Neural crest cell (in vitro differentiated cells): ENCODE measurements at regions not wholly inside any gene's neighbourhood (a gene's known extent, or its start where the extent isn't known, plus 50 kb on each side); places are given as distances from the start of the nearest gene placed in this dataset.

Experiments used
- DNase-seq: peaks from one replicate; pipeline ENCODE4 v3.0.0; 2021; ENCODE audit warnings: low read depth, mixed read lengths, low spot score
- H3K27ac Mint-ChIP-seq: one replicate; pipeline ENCODE4 v1.8.0; 2021; ENCODE audit warnings: mild to moderate bottlenecking, mixed read lengths; ENCODE audit not compliant: unreplicated experiment
- H3K27me3 Mint-ChIP-seq: 2 replicates; pipeline ENCODE4 v1.8.0; 2021; ENCODE audit warnings: low read depth, mild to moderate bottlenecking, mixed read lengths
- H3K36me3 Mint-ChIP-seq: 2 replicates; pipeline ENCODE4 v1.8.0; 2021; ENCODE audit warnings: low read depth, mild to moderate bottlenecking, mixed read lengths
- H3K4me1 Mint-ChIP-seq: 2 replicates; pipeline ENCODE4 v1.8.0; 2021; ENCODE audit warnings: mixed read lengths
- H3K4me3 Mint-ChIP-seq: one replicate; pipeline ENCODE4 v1.8.0; 2021; ENCODE audit warnings: mild to moderate bottlenecking, mixed read lengths
- H3K9me3 Mint-ChIP-seq: 2 replicates; pipeline ENCODE4 v1.8.0; 2021; ENCODE audit warnings: mixed read lengths
- TF ChIP-seq, protein P1 (sequence below): fragments of 200-600 bp; sonication (generic); conservative IDR thresholded peaks from 2 replicates; pipeline ENCODE4 v1.5.0; 2021; ENCODE audit warnings: antibody characterized with exemption, mild to moderate bottlenecking

GRCh38 chr1:232504651-232505050, 125.3 kb downstream of the SIPA1L2 start:
- H3K36me3 Mint-ChIP-seq = peaks cover 3% of the 10 kb centered on the region
- H3K9me3 Mint-ChIP-seq = no peaks in the 10 kb centered on the region
- DNase-seq = no peak
- H3K4me3 Mint-ChIP-seq = no peak overlapping the region
- TF ChIP-seq, protein P1, sequence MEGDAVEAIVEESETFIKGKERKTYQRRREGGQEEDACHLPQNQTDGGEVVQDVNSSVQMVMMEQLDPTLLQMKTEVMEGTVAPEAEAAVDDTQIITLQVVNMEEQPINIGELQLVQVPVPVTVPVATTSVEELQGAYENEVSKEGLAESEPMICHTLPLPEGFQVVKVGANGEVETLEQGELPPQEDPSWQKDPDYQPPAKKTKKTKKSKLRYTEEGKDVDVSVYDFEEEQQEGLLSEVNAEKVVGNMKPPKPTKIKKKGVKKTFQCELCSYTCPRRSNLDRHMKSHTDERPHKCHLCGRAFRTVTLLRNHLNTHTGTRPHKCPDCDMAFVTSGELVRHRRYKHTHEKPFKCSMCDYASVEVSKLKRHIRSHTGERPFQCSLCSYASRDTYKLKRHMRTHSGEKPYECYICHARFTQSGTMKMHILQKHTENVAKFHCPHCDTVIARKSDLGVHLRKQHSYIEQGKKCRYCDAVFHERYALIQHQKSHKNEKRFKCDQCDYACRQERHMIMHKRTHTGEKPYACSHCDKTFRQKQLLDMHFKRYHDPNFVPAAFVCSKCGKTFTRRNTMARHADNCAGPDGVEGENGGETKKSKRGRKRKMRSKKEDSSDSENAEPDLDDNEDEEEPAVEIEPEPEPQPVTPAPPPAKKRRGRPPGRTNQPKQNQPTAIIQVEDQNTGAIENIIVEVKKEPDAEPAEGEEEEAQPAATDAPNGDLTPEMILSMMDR = no peak
- peaks cover 51% of the 10 kb centered on the region for H3K4me1 Mint-ChIP-seq
- no peak overlapping the region for H3K27ac Mint-ChIP-seq
- no peaks in the 10 kb centered on the region for H3K27me3 Mint-ChIP-seq

DNA sequence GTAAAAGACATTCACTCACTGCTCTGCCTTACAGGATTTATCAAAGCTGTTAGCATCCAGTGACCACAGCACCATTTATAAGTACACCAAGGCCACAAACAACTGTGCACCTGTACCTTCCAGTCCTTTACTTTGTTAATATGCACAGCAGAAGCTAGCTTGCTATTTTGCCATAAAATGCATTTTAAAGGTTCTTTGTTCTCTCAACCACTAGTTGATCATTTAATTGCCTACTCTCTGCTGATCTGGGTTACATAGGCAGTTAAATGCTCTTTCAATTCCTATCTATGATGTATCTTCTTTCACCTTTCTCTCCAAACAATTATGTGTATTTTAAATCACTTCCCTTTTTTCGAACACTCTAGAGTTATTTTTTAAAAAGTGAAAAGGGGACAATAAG, 126.4 kb downstream of the SIPA1L2 start:
- Mint-ChIP-seq H3K27ac (no peak overlapping the region), H3K9me3 (no peaks in the 10 kb centered on the region), H3K4me3 (no peak overlapping the region), H3K27me3 (no peaks in the 10 kb centered on the region), H3K4me1 (peaks cover 40% of the 10 kb centered on the region), H3K36me3 (peaks cover 5% of the 10 kb centered on the region)
- DNase-seq = no peak
- TF ChIP-seq, protein P1 = no peak

- DNase-seq = no peak
- peaks cover 25% of the 10 kb centered on the region for H3K4me1 Mint-ChIP-seq
- H3K9me3 Mint-ChIP-seq = no peaks in the 10 kb centered on the region
- no peaks in the 10 kb centered on the region for H3K27me3 Mint-ChIP-seq
- no peak overlapping the region for H3K4me3 Mint-ChIP-seq
- TF ChIP-seq, protein P1 = no peak
- H3K36me3 Mint-ChIP-seq = peaks cover 9% of the 10 kb centered on the region
- no peak overlapping the region for H3K27ac Mint-ChIP-seq
These were observed 128.1 kb downstream of the SIPA1L2 start for GRCh38 chr1:232501854-232502253.

- no peak overlapping the region for H3K4me3 Mint-ChIP-seq
- no peaks in the 10 kb centered on the region for H3K9me3 Mint-ChIP-seq
- peaks cover 6% of the 10 kb centered on the region for H3K36me3 Mint-ChIP-seq
- H3K27me3 Mint-ChIP-seq = no peaks in the 10 kb centered on the region
- peak overlapping the region; percentile 9 for H3K27ac Mint-ChIP-seq
- TF ChIP-seq, protein P1 = no peak
- DNase-seq = no peak
- peaks cover 8% of the 10 kb centered on the region for H3K4me1 Mint-ChIP-seq
These were observed 130.7 kb downstream of the SIPA1L2 start for GRCh38 chr1:232499188-232499587.

DNA sequence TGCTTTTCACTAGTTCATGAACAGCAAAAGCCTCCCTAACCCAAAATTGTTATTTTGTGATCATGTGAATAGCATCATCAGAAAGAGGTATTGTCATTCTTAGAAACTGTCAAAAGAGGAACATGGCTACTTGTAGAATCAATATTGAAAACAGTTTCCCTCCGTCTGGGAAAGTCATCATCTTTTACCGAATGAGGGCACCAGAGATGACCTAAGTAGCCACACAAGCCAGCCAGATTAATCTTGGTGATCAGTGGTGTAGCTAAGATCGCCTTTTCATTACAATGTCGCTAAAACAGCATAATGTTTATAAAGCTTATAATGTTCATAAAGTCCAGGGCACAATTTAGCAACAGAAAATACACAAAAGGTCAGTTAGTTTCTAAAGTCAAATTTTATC, 136.1 kb downstream of the SIPA1L2 start:
- DNase-seq = no peak
- H3K27ac Mint-ChIP-seq = no peak overlapping the region
- H3K36me3 Mint-ChIP-seq = peaks cover 28% of the 10 kb centered on the region
- no peaks in the 10 kb centered on the region for H3K9me3 Mint-ChIP-seq
- H3K4me1 Mint-ChIP-seq = no peaks in the 10 kb centered on the region
- H3K4me3 Mint-ChIP-seq = no peak overlapping the region
- H3K27me3 Mint-ChIP-seq = no peaks in the 10 kb centered on the region
- TF ChIP-seq, protein P1 = no peak

GRCh38 chr1:232489256-232489655, 140.7 kb downstream of the SIPA1L2 start:
- H3K9me3 Mint-ChIP-seq = no peaks in the 10 kb centered on the region
- H3K4me3 Mint-ChIP-seq = no peak overlapping the region
- no peaks in the 10 kb centered on the region for H3K4me1 Mint-ChIP-seq
- no peak overlapping the region for H3K27ac Mint-ChIP-seq
- H3K36me3 Mint-ChIP-seq = peaks cover 37% of the 10 kb centered on the region
- DNase-seq = no peak
- TF ChIP-seq, protein P1 = no peak
- no peaks in the 10 kb centered on the region for H3K27me3 Mint-ChIP-seq
